Stimulated activated memory B cell treated with anti-CD40 and anti-IgM and Interleukin-4, amounts not matched to agents 10 μg/mL and 1 μg/mL and 100 μg/mL, for 72 hours (primary cell): ENCODE measurements at regions not wholly inside any gene's neighbourhood (a gene's known extent, or its start where the extent isn't known, plus 50 kb on each side); places are given as distances from the start of the nearest gene placed in this dataset.
"Not testable (repeated sequence)": the region's sequence is repeated elsewhere in the genome, so short reads cannot be mapped to it uniquely, and the experiment has no call there.

Experiments
- ATAC-seq: fragments of 150-1000 bp; cut with Tn5 transposase; 2 replicates; pipeline ENCODE4 v1.10.0; 2021
- H3K27ac Mint-ChIP-seq: one replicate; pipeline ENCODE4 v1.8.0; 2022; ENCODE audit warnings: mild to moderate bottlenecking, mixed read lengths
- H3K27me3 Mint-ChIP-seq: one replicate; pipeline ENCODE4 v1.8.0; 2022; ENCODE audit warnings: mixed read lengths
- H3K36me3 Mint-ChIP-seq: one replicate; pipeline ENCODE4 v1.8.0; 2022; ENCODE audit warnings: mixed read lengths
- H3K4me1 Mint-ChIP-seq: one replicate; pipeline ENCODE4 v1.8.0; 2022; ENCODE audit warnings: mixed read lengths
- H3K4me3 Mint-ChIP-seq: one replicate; pipeline ENCODE4 v1.8.0; 2022; ENCODE audit warnings: mild to moderate bottlenecking, moderate library complexity, mixed read lengths
- H3K9me3 Mint-ChIP-seq: one replicate; pipeline ENCODE4 v1.8.0; 2022; ENCODE audit warnings: mixed read lengths

DNA sequence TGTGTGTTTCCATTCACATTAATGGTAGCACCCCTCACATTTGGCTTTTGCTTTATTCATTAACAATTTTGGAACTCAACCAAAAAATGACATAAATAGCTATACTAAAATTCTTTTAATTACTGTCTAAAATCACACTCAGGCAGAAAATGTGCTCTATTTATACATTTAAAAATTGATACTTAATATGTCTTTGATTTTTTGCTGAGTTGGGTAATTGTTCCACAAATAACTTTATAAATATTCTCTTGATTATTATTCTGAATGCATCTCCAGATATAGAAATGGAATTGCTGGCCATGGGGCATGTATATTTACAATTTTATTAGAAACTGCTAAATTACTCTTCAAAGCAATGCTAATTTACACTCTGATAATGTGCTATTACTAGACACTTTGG, 658.7 kb upstream of the CHRM3 start:
- Mint-ChIP-seq H3K36me3 (no peaks in the 10 kb centered on the region), H3K4me3 (no peak overlapping the region), H3K4me1 (no peaks in the 10 kb centered on the region), H3K27ac (no peak overlapping the region), H3K9me3 (peaks cover 3% of the 10 kb centered on the region), H3K27me3 (no peaks in the 10 kb centered on the region)
- ATAC-seq, result no peak

DNA sequence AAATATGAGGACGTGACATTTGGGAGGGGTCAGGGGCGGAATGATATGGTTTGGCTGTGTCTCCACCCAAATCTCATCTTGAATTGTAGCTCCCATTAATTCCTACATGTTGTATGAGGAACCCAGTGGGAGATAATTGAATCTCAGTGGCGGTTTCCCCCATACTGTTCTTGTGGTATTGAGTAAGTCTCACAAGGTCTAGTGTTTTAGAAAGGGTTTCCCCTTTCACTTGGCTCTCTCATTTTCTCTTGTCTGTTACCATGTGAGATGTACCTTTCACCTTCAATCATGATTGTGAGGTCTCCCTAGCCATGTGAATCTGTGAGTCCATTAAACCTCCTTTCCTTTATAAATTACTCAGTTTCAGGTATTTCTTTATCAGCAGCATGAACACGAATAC, 663.6 kb upstream of the CHRM3 start:
- Mint-ChIP-seq H3K27me3 (no peaks in the 10 kb centered on the region), H3K4me3 (no peak overlapping the region), H3K4me1 (no peaks in the 10 kb centered on the region), H3K36me3 (no peaks in the 10 kb centered on the region), H3K27ac (no peak overlapping the region), H3K9me3 (peaks cover 14% of the 10 kb centered on the region)
- ATAC-seq, result no peak

DNA sequence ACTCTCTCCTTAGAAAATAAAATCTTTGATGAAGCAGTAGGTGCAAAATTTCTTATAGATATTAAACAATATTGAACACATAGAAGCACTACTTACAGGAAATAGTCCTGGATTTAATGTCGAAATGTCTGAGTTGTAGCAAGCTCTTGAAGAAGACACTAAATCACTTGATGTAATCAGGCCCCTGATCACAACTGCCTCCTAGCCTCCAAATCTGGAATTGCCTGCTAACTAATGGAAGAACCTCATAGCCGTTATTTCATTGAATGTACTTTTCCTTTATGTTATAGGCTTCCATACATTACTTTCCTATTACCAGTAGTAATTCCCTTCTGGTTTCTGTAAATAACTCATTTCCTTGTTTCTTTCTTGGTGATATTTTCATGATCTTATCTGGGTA, 675.7 kb upstream of the CHRM3 start:
- Mint-ChIP-seq H3K4me1 (no peaks in the 10 kb centered on the region), H3K27ac (no peak overlapping the region), H3K4me3 (no peak overlapping the region), H3K9me3 (no peaks in the 10 kb centered on the region), H3K27me3 (no peaks in the 10 kb centered on the region), H3K36me3 (no peaks in the 10 kb centered on the region)
- no peak for ATAC-seq

DNA sequence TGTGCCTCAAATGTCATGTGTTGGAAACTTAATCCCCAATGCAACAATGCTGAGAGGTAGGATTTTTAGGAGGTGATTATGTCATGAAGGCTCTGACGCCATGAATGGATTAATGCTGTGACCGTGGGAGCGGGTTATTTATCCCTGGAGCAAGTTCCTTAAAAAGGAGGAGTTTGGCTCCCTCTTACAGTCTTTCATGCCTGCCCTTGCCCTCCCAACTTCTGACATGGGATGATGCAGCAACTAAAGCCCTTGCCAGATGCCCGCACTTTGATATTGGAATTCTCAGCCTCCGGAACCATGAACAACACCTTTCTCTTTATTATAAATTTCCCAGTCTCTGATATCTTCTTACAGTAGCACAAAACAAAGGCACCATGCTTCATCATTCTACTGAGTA, 685.3 kb upstream of the CHRM3 start:
- Mint-ChIP-seq H3K27ac (no peak overlapping the region), H3K27me3 (no peaks in the 10 kb centered on the region), H3K9me3 (peaks cover 7% of the 10 kb centered on the region), H3K36me3 (no peaks in the 10 kb centered on the region), H3K4me3 (no peak overlapping the region), H3K4me1 (no peaks in the 10 kb centered on the region)
- ATAC-seq, result no peak

DNA sequence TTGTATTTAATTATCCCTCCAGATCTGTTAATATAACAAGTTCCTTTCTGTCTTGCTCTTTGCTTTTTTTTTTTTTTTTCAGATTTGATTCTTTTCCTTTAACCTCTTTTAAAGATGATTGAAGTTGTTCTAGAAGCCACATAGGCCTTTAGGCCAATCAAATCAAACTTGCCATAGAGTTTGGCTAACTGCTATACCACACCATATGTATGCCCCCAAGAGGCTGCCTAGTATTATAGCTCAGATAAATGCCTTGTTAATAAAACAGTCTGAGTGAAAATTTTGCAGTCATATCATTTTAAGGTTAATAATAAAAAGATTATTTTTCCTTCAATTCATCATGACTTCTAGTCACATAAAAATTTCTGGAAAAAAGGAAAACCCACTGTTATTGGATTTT, 696.0 kb upstream of the CHRM3 start:
- H3K27me3 Mint-ChIP-seq, result no peaks in the 10 kb centered on the region

DNA sequence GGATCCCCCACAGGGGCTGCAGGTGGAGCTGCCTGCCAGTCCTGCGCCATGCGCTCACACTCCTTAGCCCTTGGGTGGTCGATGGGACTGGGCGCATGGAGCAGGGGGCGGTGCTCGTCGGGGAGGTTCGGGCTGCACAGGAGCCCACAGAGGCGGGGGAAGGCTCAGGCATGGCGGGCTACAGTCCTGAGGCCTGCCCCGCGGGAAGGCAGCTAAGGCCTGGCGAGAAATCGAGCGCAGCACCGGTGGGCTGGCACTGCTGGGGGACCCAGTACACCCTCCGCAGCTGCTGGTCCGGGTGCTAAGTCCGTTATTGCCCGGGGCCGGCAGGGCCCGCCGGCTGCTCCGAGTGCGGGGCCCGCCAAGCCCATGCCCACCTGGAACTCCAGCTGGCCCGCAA, 701.8 kb upstream of the CHRM3 start:
- not testable (repeated sequence) for ATAC-seq, H3K27me3 Mint-ChIP-seq, H3K36me3 Mint-ChIP-seq, H3K27ac Mint-ChIP-seq, H3K4me1 Mint-ChIP-seq, H3K4me3 Mint-ChIP-seq
- H3K9me3 Mint-ChIP-seq, result peaks cover 14% of the 10 kb centered on the region

More for the DNA sequence above, 696.0 kb upstream of the CHRM3 start:
- no peaks in the 10 kb centered on the region for H3K4me1 Mint-ChIP-seq
- H3K27ac Mint-ChIP-seq, result no peak overlapping the region
- peaks cover 10% of the 10 kb centered on the region for H3K9me3 Mint-ChIP-seq
- no peak for ATAC-seq
- H3K36me3 Mint-ChIP-seq, result no peaks in the 10 kb centered on the region
- no peak overlapping the region for H3K4me3 Mint-ChIP-seq

DNA sequence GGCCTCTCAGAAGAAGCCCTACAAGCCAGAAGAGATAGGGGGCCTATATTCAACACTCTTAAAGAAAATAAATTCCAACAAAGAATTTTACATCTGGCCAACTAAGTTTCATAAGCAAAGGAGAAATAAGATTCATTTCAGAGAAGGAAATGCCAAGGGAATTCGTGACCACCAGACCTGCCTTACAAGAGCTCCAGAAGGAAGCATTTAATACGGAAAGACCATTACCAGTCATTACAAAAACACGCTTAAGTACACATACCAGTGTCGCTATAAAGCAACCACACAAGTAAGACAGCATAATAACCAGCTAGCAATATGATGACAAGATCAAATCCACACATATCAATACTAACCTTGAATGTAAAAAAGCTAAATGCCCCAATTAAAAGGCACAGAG, 704.9 kb upstream of the CHRM3 start:
- no peak for ATAC-seq
- H3K4me3 Mint-ChIP-seq, result no peak overlapping the region

DNA sequence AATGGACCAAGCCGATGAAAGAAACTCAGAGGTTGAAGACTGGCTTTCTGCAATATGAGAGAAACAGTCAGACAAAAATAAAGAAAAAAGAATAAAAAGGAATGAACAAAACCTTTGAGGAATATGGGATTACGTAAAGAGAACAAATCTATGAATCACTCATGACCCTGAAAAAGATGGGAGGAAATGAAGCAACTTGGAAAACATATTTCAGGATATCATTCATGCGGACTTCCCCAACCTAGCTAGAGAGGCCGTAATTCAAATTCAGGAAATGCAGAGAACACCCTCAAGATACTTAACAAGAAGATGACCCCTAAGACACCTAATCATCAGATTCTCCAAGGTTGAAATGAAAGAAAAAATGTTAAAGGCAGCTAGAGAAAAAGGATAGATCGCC, 705.3 kb upstream of the CHRM3 start:
- peaks cover 9% of the 10 kb centered on the region for H3K9me3 Mint-ChIP-seq
- no peak overlapping the region for H3K27ac Mint-ChIP-seq

More for the DNA sequence above, 704.9 kb upstream of the CHRM3 start:
- H3K9me3 Mint-ChIP-seq, result peaks cover 9% of the 10 kb centered on the region
- no peaks in the 10 kb centered on the region for H3K4me1 Mint-ChIP-seq
- no peaks in the 10 kb centered on the region for H3K36me3 Mint-ChIP-seq
- no peak overlapping the region for H3K27ac Mint-ChIP-seq
- H3K27me3 Mint-ChIP-seq, result no peaks in the 10 kb centered on the region

DNA sequence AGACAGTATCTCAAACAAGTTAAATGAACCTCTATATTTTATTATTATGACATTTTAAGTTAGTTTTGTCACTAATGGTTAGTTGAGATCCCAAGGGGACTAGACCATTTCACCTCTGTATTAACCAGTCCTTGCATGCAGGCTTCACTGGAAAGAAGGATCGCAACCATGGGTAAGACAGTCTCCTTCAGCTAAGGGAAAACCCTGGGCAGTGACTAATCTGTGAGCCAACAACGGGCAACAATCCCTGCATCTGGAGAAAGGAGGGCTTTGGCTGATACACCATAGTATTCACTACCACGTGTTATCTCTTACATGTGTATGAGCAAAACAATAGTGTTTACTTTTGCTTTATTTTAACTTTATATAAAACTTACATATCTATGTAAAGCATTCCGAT, 708.8 kb upstream of the CHRM3 start:
- no peak for ATAC-seq
- no peaks in the 10 kb centered on the region for H3K27me3 Mint-ChIP-seq
- H3K4me1 Mint-ChIP-seq, result no peaks in the 10 kb centered on the region
- no peaks in the 10 kb centered on the region for H3K36me3 Mint-ChIP-seq
- peaks cover 4% of the 10 kb centered on the region for H3K9me3 Mint-ChIP-seq
- no peak overlapping the region for H3K27ac Mint-ChIP-seq
- H3K4me3 Mint-ChIP-seq, result no peak overlapping the region

More for the DNA sequence above, 705.3 kb upstream of the CHRM3 start:
- Mint-ChIP-seq H3K27me3 (no peaks in the 10 kb centered on the region), H3K36me3 (no peaks in the 10 kb centered on the region), H3K4me1 (no peaks in the 10 kb centered on the region), H3K4me3 (no peak overlapping the region)
- no peak for ATAC-seq

DNA sequence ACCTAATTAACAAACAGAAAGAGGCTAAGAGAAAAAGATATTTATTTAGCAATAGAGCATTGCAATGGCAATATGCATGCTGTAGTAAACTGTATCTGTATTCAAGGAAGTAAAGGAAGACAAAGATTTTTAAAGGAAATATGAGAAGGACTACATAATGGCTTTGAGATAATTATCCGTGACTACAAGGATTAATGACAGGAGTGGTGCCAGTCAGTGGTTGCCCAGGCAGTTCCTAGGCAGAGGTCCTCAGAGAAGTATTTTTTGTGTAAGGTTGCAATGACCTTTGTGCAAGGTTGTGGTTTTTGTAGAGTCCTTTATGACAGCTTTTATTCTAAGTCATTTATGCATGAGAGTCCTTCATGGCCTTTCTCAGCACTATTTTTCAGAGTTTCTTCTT, 711.1 kb upstream of the CHRM3 start:
- no peaks in the 10 kb centered on the region for H3K36me3 Mint-ChIP-seq
- H3K9me3 Mint-ChIP-seq, result peaks cover 2% of the 10 kb centered on the region
- no peak overlapping the region for H3K4me3 Mint-ChIP-seq
- no peaks in the 10 kb centered on the region for H3K4me1 Mint-ChIP-seq
- H3K27me3 Mint-ChIP-seq, result no peaks in the 10 kb centered on the region
- no peak for ATAC-seq
- H3K27ac Mint-ChIP-seq, result no peak overlapping the region

DNA sequence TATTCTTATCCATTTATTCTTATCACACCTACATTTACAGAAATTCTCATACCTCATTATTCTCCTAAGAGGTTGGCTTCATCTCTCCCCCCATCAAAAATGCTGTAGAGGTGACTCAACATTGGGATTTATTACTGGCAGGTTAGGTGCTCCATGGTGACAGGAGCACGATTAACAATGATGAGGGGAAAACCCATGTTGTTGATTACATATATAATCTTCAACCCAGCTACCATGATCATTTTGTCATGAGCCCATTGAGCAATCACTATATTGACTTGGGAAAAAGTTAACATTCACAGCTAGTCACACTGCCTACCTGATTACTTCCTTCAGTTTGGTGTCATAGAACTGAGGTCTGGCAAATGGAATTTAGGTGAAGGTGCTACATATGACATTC, 712.1 kb upstream of the CHRM3 start:
- Mint-ChIP-seq H3K27me3 (no peaks in the 10 kb centered on the region), H3K9me3 (peaks cover 2% of the 10 kb centered on the region), H3K36me3 (no peaks in the 10 kb centered on the region), H3K4me1 (no peaks in the 10 kb centered on the region), H3K4me3 (no peak overlapping the region), H3K27ac (no peak overlapping the region)
- ATAC-seq, result no peak

DNA sequence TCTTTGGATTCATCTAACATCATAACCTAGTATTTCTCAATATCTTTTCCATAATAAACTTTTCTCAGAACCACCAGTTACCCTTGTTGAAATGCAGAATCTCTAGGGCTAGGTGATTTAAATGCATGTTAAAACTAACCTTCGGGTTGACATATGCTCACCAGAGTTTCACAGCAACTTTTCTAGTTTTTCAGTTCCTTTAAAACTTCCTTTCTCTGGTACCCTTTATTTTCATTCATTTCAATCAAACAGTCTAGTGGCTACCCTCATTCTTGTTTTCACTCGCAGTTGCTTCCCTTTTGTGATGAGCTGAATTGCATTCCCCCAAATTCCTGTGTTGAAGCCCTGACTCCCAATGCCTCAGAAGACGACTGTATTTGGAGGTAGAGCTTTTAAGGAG, 712.8 kb upstream of the CHRM3 start:
- no peaks in the 10 kb centered on the region for H3K36me3 Mint-ChIP-seq
- no peaks in the 10 kb centered on the region for H3K27me3 Mint-ChIP-seq
- H3K4me1 Mint-ChIP-seq, result no peaks in the 10 kb centered on the region

DNA sequence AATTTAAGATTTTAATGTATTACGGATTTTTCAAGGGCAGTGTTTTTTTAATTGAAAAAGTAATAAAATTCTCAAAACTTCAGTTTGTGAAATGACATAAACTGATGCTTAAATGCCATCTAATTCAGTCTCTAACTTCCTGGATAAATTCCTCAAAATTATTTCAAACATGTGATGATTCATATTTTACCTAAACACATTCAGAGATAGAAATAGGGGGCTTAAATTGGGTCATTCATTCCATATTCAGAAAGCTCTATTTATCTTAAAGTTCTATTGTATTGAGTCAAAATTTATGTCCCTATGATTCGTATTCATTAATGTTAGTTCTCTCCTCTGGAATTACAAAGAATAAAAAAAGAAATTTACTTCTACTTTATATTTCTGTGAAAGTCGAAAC, 713.6 kb upstream of the CHRM3 start:
- Mint-ChIP-seq H3K27me3 (no peaks in the 10 kb centered on the region), H3K4me1 (no peaks in the 10 kb centered on the region), H3K36me3 (no peaks in the 10 kb centered on the region), H3K9me3 (peaks cover 2% of the 10 kb centered on the region), H3K4me3 (no peak overlapping the region), H3K27ac (no peak overlapping the region)
- no peak for ATAC-seq

More for the DNA sequence above, 712.8 kb upstream of the CHRM3 start:
- peaks cover 2% of the 10 kb centered on the region for H3K9me3 Mint-ChIP-seq
- H3K27ac Mint-ChIP-seq, result no peak overlapping the region
- no peak for ATAC-seq
- H3K4me3 Mint-ChIP-seq, result no peak overlapping the region

DNA sequence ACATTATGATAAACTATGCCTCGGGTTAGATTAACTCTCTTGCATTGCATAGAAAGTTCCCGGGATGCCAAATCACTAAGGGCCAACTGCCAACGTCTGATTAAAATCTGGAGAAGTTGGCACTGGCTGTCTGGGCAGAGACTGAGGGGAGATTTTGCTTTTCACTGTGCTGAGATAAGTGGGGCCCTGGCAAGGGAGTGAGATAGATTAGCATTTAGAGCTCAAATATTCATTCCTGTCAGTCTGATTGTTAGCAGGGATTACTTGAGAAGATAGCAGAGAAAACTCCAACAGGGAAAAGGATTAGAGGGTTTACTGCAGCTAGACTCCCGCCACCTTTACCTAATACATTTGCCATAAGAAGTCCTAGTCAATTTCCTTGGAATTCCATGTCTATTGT, 714.1 kb upstream of the CHRM3 start:
- no peak for ATAC-seq
- Mint-ChIP-seq H3K4me1 (no peaks in the 10 kb centered on the region), H3K9me3 (peaks cover 2% of the 10 kb centered on the region), H3K4me3 (no peak overlapping the region), H3K27ac (no peak overlapping the region), H3K27me3 (no peaks in the 10 kb centered on the region), H3K36me3 (no peaks in the 10 kb centered on the region)

DNA sequence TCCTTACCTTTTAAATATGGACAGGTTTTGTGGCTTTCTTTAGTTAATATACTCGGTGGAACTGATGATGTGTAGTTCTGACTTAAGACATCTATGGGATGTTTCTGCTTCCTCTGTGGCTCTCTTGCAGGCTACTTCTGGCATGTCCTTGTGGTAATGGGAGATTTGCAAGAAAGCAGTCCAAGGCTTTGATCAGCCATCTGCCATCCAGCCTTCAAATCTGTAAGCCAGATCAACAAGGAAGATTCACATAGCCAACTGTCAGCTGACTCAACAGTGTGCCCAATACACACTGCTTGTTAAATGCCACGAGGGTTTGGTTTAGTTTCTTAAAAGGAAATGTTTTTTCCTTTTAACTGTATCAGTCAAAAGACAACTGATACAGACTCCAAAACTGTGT, 722.2 kb upstream of the CHRM3 start:
- no peak overlapping the region for H3K27ac Mint-ChIP-seq
- no peak for ATAC-seq
- H3K27me3 Mint-ChIP-seq, result no peaks in the 10 kb centered on the region
- no peaks in the 10 kb centered on the region for H3K36me3 Mint-ChIP-seq
- no peak overlapping the region for H3K4me3 Mint-ChIP-seq
- H3K9me3 Mint-ChIP-seq, result peaks cover 4% of the 10 kb centered on the region
- H3K4me1 Mint-ChIP-seq, result no peaks in the 10 kb centered on the region

DNA sequence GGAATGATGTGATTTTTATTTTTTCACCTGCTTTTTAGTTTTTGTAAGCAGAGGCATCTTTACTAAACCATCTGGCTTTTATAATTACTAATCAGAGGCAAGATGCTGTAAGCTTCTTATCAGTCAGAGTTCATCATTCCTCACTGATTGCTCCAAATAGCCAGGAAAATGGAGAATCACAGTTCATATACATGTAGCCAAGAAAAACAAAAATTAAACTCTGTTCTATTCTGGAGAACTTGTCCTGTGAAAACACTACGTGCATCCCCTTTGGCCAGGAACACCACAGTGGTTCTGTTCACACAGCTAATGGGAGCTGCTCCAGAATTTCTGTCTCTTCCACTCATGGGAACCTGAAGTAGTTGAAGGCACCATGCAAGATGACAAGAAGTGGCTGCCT, 725.5 kb upstream of the CHRM3 start:
- no peaks in the 10 kb centered on the region for H3K36me3 Mint-ChIP-seq

DNA sequence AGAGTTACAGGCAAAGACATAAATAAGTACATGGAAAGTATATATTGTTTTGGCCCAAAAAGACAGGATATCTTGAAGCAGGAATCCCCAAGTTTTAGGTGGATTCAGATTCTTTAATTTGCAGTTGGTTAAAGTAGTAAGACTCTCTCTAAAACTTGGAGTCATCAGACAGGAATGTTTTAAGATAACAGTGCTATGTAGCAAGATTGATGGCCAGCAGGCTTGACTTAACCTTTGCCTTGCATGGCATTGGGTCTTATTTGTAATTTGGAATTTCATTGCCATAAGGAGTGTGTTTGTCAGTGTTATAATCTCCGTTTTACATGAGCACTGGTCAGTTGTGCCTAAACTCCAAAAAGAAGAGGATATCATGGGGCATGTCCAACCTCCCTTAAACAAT, 727.6 kb upstream of the CHRM3 start:
- Mint-ChIP-seq H3K9me3 (peaks cover 3% of the 10 kb centered on the region), H3K27ac (no peak overlapping the region), H3K4me3 (no peak overlapping the region), H3K27me3 (no peaks in the 10 kb centered on the region), H3K36me3 (no peaks in the 10 kb centered on the region), H3K4me1 (no peaks in the 10 kb centered on the region)
- no peak for ATAC-seq

More for the DNA sequence above, 725.5 kb upstream of the CHRM3 start:
- Mint-ChIP-seq H3K27ac (no peak overlapping the region), H3K4me3 (no peak overlapping the region), H3K9me3 (peaks cover 3% of the 10 kb centered on the region), H3K27me3 (no peaks in the 10 kb centered on the region), H3K4me1 (no peaks in the 10 kb centered on the region)
- ATAC-seq, result no peak
